Keratinocyte (primary cell): ENCODE measurements at regions not wholly inside any gene's neighbourhood (a gene's known extent, or its start where the extent isn't known, plus 50 kb on each side); places are given as distances from the start of the nearest gene placed in this dataset.

Experiments used
- DNase-seq: peaks from one replicate; pipeline ENCODE4 v3.0.0-alpha.2; 2011; ENCODE audit warnings: low read depth, missing footprints, low spot score
- FAIRE-seq: peaks from 2 replicates; lab custom pipeline; 2011; peaks lifted over from hg19 to GRCh38; lab: Jason Lieb, UNC
- H2AFZ ChIP-seq: 2 replicates; pipeline ENCODE4 v1.6.0; 2012; ENCODE audit warnings: low read length, control low read depth, inconsistent platforms; ENCODE audit not compliant: control insufficient read depth
- H3K27ac ChIP-seq: 2 replicates; pipeline ENCODE4 v1.5.1; 2011; ENCODE audit warnings: low read length; ENCODE audit not compliant: control insufficient read depth, insufficient read depth
- H3K27me3 ChIP-seq: 3 replicates; pipeline ENCODE4 v1.6.0; 2011; ENCODE audit warnings: low read length; ENCODE audit not compliant: control insufficient read depth, insufficient read depth; ENCODE audit errors: extremely low read depth
- H3K36me3 ChIP-seq, 2 experiments: 2 replicates in 1 of 2; 3 replicates in 1 of 2; pipeline ENCODE4 v1.5.1; 2011; ENCODE audit warnings: low read length in 2 of 2, mild to moderate bottlenecking in 1 of 2; ENCODE audit not compliant: control insufficient read depth in 2 of 2, insufficient read depth in 2 of 2; ENCODE audit errors: extremely low read depth in 1 of 2
- H3K4me1 ChIP-seq: 3 replicates; pipeline ENCODE4 v1.5.1; 2011; ENCODE audit warnings: low read length; ENCODE audit not compliant: control insufficient read depth, insufficient read depth; ENCODE audit errors: extremely low read depth
- H3K4me2 ChIP-seq: 3 replicates; pipeline ENCODE4 v1.6.0; 2011; ENCODE audit warnings: low read depth, low read length; ENCODE audit not compliant: control insufficient read depth, insufficient read depth; ENCODE audit errors: extremely low read depth
- H3K4me3 ChIP-seq, 3 experiments: fragments of 200-600 bp in 1 of 3; sonication (generic) in 1 of 3; 2 replicates in 2 of 3; 3 replicates in 1 of 3; pipeline ENCODE4 v1.5.1; 2011 to 2016; ENCODE audit warnings: low read length in 3 of 3, mild to moderate bottlenecking in 3 of 3, control low read depth in 2 of 3, inconsistent platforms in 1 of 3, low read depth in 1 of 3, mixed read lengths in 1 of 3, mixed run types in 1 of 3, moderate library complexity in 1 of 3; ENCODE audit not compliant: control insufficient read depth in 2 of 3, insufficient read depth in 2 of 3; ENCODE audit errors: extremely low read depth in 1 of 3
- H3K79me2 ChIP-seq: 2 replicates; pipeline ENCODE4 v1.6.0; 2012; ENCODE audit warnings: low read length; ENCODE audit not compliant: control insufficient read depth, insufficient read depth
- H3K9ac ChIP-seq: 3 replicates; pipeline ENCODE4 v1.6.0; 2011; ENCODE audit warnings: low read length; ENCODE audit not compliant: control insufficient read depth, insufficient read depth; ENCODE audit errors: extremely low read depth
- H3K9me1 ChIP-seq: 3 replicates; pipeline ENCODE4 v1.6.0; 2011; ENCODE audit warnings: low read length; ENCODE audit not compliant: control insufficient read depth, insufficient read depth; ENCODE audit errors: extremely low read depth
- H3K9me3 ChIP-seq: 2 replicates; pipeline ENCODE4 v1.5.1; 2012; ENCODE audit warnings: low read depth, low read length; ENCODE audit not compliant: control insufficient read depth
- H4K20me1 ChIP-seq: 3 replicates; pipeline ENCODE4 v1.6.0; 2011; ENCODE audit warnings: low read length; ENCODE audit not compliant: control insufficient read depth, insufficient read depth; ENCODE audit errors: extremely low read depth
- EZH2 ChIP-seq: IDR thresholded peaks from one replicate; pipeline ENCODE4 v1.6.1; 2012; ENCODE audit warnings: inconsistent platforms, mild to moderate bottlenecking, low read length, moderate library complexity
- dilution Hi-C: fragments of 300-500 bp; cut with MboI; formaldehyde crosslinking; loops from one replicate; pipeline ENCODE4 v1.7.0; 2020; ENCODE audit warnings: low sequenced_read_pairs; ENCODE audit not compliant: extremely low pct_ligation_motif_present
- TF ChIP-seq, protein P1 (sequence below), 3 experiments: IDR thresholded peaks in 1 of 3; conservative IDR thresholded peaks in 1 of 3; optimal IDR thresholded peaks in 1 of 3; 2 replicates in 2 of 3; 3 replicates in 1 of 3; pipeline versions ENCODE3 to v1.5.1; 2011; ENCODE audit warnings: low read length in 3 of 3, mild to moderate bottlenecking in 3 of 3, moderate library complexity in 2 of 3, control low read depth in 1 of 3, inconsistent platforms in 1 of 3; ENCODE audit not compliant: insufficient read depth in 2 of 3; ENCODE audit errors: extremely low read depth in 1 of 3

DNA sequence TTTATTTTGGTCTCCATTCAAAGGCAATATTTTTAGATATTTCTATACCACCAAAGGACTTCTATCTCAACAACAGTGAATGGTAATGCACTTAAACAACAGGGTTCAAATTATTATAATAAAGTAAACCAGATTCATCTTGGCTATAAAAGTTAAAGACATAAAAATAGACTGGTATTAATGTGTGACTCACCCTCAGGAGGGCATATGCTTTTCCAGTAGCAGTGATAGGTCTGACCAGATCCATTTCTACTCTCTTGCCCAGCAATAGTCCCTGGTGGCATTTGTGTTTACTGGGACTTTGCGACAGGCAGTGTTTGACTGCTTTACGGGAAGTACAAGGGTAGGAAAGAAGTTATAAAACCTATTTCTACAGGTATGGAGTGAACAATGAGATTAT lies 353.2 kb upstream of the ATP2B1 start:
- Histone ChIP-seq H2AFZ (no peak overlapping the region), H3K36me3 (no peaks in the 10 kb centered on the region), H3K9me1 (no peaks in the 10 kb centered on the region), H3K9me3 (no peaks in the 10 kb centered on the region), H3K4me2 (no peak overlapping the region), H3K27me3 (no peaks in the 10 kb centered on the region), H3K4me1 (peaks cover 9% of the 10 kb centered on the region), H3K4me3 (no peak overlapping the region), H4K20me1 (no peaks in the 10 kb centered on the region), H3K27ac (no peak overlapping the region), H3K9ac (no peak overlapping the region), H3K79me2 (no peaks in the 10 kb centered on the region)
- TF ChIP-seq EZH2, result no peak
- TF ChIP-seq, protein P1, sequence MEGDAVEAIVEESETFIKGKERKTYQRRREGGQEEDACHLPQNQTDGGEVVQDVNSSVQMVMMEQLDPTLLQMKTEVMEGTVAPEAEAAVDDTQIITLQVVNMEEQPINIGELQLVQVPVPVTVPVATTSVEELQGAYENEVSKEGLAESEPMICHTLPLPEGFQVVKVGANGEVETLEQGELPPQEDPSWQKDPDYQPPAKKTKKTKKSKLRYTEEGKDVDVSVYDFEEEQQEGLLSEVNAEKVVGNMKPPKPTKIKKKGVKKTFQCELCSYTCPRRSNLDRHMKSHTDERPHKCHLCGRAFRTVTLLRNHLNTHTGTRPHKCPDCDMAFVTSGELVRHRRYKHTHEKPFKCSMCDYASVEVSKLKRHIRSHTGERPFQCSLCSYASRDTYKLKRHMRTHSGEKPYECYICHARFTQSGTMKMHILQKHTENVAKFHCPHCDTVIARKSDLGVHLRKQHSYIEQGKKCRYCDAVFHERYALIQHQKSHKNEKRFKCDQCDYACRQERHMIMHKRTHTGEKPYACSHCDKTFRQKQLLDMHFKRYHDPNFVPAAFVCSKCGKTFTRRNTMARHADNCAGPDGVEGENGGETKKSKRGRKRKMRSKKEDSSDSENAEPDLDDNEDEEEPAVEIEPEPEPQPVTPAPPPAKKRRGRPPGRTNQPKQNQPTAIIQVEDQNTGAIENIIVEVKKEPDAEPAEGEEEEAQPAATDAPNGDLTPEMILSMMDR (optimal IDR thresholded peaks at IDR 0.05 in 1 of 3, IDR thresholded peaks at IDR 0.05 in 1 of 3, conservative IDR thresholded peaks at IDR 0.05 in 1 of 3; ENCODE audit: extremely low read depth in 1 of 3, insufficient read depth in 2 of 3, low read length in 3 of 3), result no peak
- FAIRE-seq (no peak), DNase-seq (no peak)
- dilution Hi-C loops, result no loop called here

DNA sequence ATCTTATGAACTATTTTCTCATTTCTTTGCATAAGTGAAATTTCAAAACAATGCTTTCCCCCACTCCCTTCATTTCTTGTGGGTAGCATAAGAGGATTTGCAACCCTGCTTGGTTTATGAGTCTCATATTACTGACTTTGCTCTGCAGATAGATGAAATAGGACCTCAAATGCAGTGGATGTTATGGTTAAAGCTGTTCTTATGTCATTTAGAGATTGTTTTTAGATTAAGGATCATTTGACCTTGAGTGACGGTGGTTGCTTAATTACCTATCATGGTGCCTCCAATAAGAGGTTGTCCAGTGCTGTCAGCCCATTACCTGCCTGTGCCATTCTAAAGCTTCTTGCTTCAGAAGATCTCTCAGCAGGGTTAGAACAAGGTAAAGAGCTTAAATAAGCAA lies 351.4 kb upstream of the ATP2B1 start:
- no peaks in the 10 kb centered on the region for H3K27me3 ChIP-seq
- no peaks in the 10 kb centered on the region for H4K20me1 ChIP-seq
- no peaks in the 10 kb centered on the region for H3K36me3 ChIP-seq
- no peak overlapping the region for H2AFZ ChIP-seq
- dilution Hi-C loops, result no loop called here
- no peaks in the 10 kb centered on the region for H3K9me3 ChIP-seq
- FAIRE-seq (no peak), DNase-seq (no peak)
- no peak overlapping the region for H3K9ac ChIP-seq
- H3K4me3 ChIP-seq, result no peak overlapping the region
- H3K4me2 ChIP-seq, result no peak overlapping the region
- no peak overlapping the region for H3K27ac ChIP-seq
- TF ChIP-seq, protein P1 (optimal IDR thresholded peaks at IDR 0.05 in 1 of 3, IDR thresholded peaks at IDR 0.05 in 1 of 3, conservative IDR thresholded peaks at IDR 0.05 in 1 of 3; ENCODE audit: extremely low read depth in 1 of 3, insufficient read depth in 2 of 3, low read length in 3 of 3), result no peak
- no peak for TF ChIP-seq EZH2
- H3K4me1 ChIP-seq, result peaks cover 7% of the 10 kb centered on the region
- H3K9me1 ChIP-seq, result no peaks in the 10 kb centered on the region
- H3K79me2 ChIP-seq, result no peaks in the 10 kb centered on the region
